ENCODE measurements at regions not wholly inside any gene's neighbourhood (a gene's known extent, or its start where the extent isn't known, plus 50 kb on each side); places are given as distances from the start of the nearest gene placed in this dataset.

- DNase-seq (ENCODE audit: low read depth in 4 of 4, low spot score in 2 of 4): no peak
These were observed 569.5 kb upstream of the MGMT start for GRCh38 chr10:128897401-128898129.

GRCh38 chr10:128898133-128898915 lies 568.7 kb upstream of the MGMT start:
- no peak for DNase-seq (ENCODE audit: low read depth in 4 of 4, low spot score in 2 of 4)

GRCh38 chr10:128898916-128899195 lies 568.2 kb upstream of the MGMT start:
- DNase-seq (ENCODE audit: low read depth in 4 of 4, low spot score in 2 of 4): no peak

GRCh38 chr10:128900456-128900855 lies 566.6 kb upstream of the MGMT start:
- no peak for DNase-seq (ENCODE audit: low read depth in 4 of 4, low spot score in 2 of 4)

GRCh38 chr10:128901236-128901635 lies 565.8 kb upstream of the MGMT start:
- no peak for DNase-seq (ENCODE audit: low read depth in 4 of 4, low spot score in 2 of 4)

- DNase-seq (ENCODE audit: low read depth in 4 of 4, low spot score in 2 of 4): no peak
These were observed 564.9 kb upstream of the MGMT start for GRCh38 chr10:128902031-128902710.

- no peak for DNase-seq (ENCODE audit: low read depth in 4 of 4, low spot score in 2 of 4)
These were observed 559.7 kb upstream of the MGMT start for GRCh38 chr10:128907155-128907941.

- no peak for DNase-seq (ENCODE audit: low read depth in 4 of 4, low spot score in 2 of 4)
These were observed 558.9 kb upstream of the MGMT start for GRCh38 chr10:128908099-128908498.

GRCh38 chr10:128908499-128908898 lies 558.5 kb upstream of the MGMT start:
- no peak for DNase-seq (ENCODE audit: low read depth in 4 of 4, low spot score in 2 of 4)

GRCh38 chr10:128912568-128913311 lies 554.3 kb upstream of the MGMT start:
- DNase-seq (ENCODE audit: low read depth in 4 of 4, low spot score in 2 of 4): no peak

GRCh38 chr10:128914681-128915080 lies 552.4 kb upstream of the MGMT start:
- DNase-seq (ENCODE audit: low read depth in 4 of 4, low spot score in 2 of 4): no peak

GRCh38 chr10:128915630-128916029 lies 551.4 kb upstream of the MGMT start:
- DNase-seq (ENCODE audit: low read depth in 4 of 4, low spot score in 2 of 4): no peak

- DNase-seq (ENCODE audit: low read depth in 4 of 4, low spot score in 2 of 4): no peak
These were observed 550.7 kb upstream of the MGMT start for GRCh38 chr10:128916383-128916782.

- DNase-seq (ENCODE audit: low read depth in 4 of 4, low spot score in 2 of 4): no peak
These were observed 545.5 kb upstream of the MGMT start for GRCh38 chr10:128921389-128922022.

- DNase-seq (ENCODE audit: low read depth in 4 of 4, low spot score in 2 of 4): no peak
These were observed 544.9 kb upstream of the MGMT start for GRCh38 chr10:128922172-128922571.

- DNase-seq (ENCODE audit: low read depth in 4 of 4, low spot score in 2 of 4): no peak
These were observed 544.3 kb upstream of the MGMT start for GRCh38 chr10:128922619-128923196.

GRCh38 chr10:128924918-128925317 lies 542.1 kb upstream of the MGMT start:
- DNase-seq (ENCODE audit: low read depth in 4 of 4, low spot score in 2 of 4): no peak

GRCh38 chr10:128926711-128927110 lies 540.3 kb upstream of the MGMT start:
- DNase-seq (ENCODE audit: low read depth in 4 of 4, low spot score in 2 of 4): no peak

- no peak for DNase-seq (ENCODE audit: low read depth in 4 of 4, low spot score in 2 of 4)
These were observed 539.4 kb upstream of the MGMT start for GRCh38 chr10:128927497-128928161.
